HEK293 (cell line): ENCODE measurements at regions not wholly inside any gene's neighbourhood (a gene's known extent, or its start where the extent isn't known, plus 50 kb on each side); places are given as distances from the start of the nearest gene placed in this dataset.

Experiments used
- CTCF ChIA-PET: fragments of 350-600 bp; formaldehyde crosslinking; extraction: SDS; loops from one replicate; lab custom pipeline; 2021; ENCODE audit warnings: antibody characterized with exemption; lab: Yijun Ruan, JAX
- POLR2A ChIA-PET: fragments of 300-600 bp; formaldehyde crosslinking; extraction: SDS; loops from one replicate; lab custom pipeline; 2020; ENCODE audit warnings: antibody characterized with exemption, inconsistent platforms; lab: Yijun Ruan, JAX
- H3K27ac ChIP-seq: fragments of 200-500 bp; sonication (Bioruptor generic); 2 replicates; pipeline ENCODE4 v1.5.1; 2014; ENCODE audit warnings: low read depth, low read length, control low read depth, inconsistent platforms; ENCODE audit errors: extremely low read depth
- H3K36me3 ChIP-seq, 2 experiments: fragments of 200-500 bp in 1 of 2; sonication (Bioruptor generic) in 1 of 2; 1 replicate in 1 of 2; 2 replicates in 1 of 2; pipeline ENCODE4 v1.5.1; 2014 to 2017; ENCODE audit warnings: inconsistent platforms in 2 of 2, low read length in 2 of 2; ENCODE audit not compliant: control insufficient read depth in 2 of 2, insufficient read depth in 1 of 2
- H3K4me1 ChIP-seq: fragments of 200-500 bp; sonication (Bioruptor generic); 2 replicates; pipeline ENCODE4 v1.5.1; 2014; ENCODE audit warnings: mild to moderate bottlenecking, low read length, inconsistent platforms; ENCODE audit not compliant: control insufficient read depth, insufficient read depth
- H3K4me3 ChIP-seq: 2 replicates; pipeline ENCODE4 v1.5.1; 2011; ENCODE audit warnings: low read depth, mild to moderate bottlenecking, control low read depth, low read length, moderate library complexity
- H3K9me3 ChIP-seq: fragments of 200-500 bp; sonication (Bioruptor generic); 2 replicates; pipeline ENCODE4 v1.5.1; 2014; ENCODE audit warnings: low read depth, low read length, inconsistent platforms; ENCODE audit not compliant: control insufficient read depth, insufficient read depth
- GLIS1 ChIP-seq: fragments of 450-650 bp; formaldehyde crosslinking; IDR thresholded peaks from 2 replicates; pipeline ENCODE4 v1.5.1; 2016; ENCODE audit warnings: missing biosample characterization, missing genetic modification characterization
- KLF16 ChIP-seq: fragments of 450-650 bp; formaldehyde crosslinking; IDR thresholded peaks from 2 replicates; pipeline ENCODE4 v1.5.1; 2017; ENCODE audit warnings: missing biosample characterization, missing genetic modification characterization
- SETDB1 ChIP-seq: IDR thresholded peaks from one replicate; pipeline ENCODE4 v1.6.1; 2017; ENCODE audit warnings: mild to moderate bottlenecking, low read length, moderate library complexity, mixed read lengths; ENCODE audit not compliant: insufficient read length
- YY1 ChIP-seq: fragments of 450-650 bp; formaldehyde crosslinking; IDR thresholded peaks from 2 replicates; pipeline ENCODE4 v1.5.1; 2018; ENCODE audit warnings: missing biosample characterization, missing genetic modification characterization
- ZBTB10 ChIP-seq: fragments of 450-650 bp; formaldehyde crosslinking; IDR thresholded peaks from 2 replicates; pipeline ENCODE4 v1.5.1; 2016; ENCODE audit warnings: missing biosample characterization, missing genetic modification characterization
- ZBTB21 ChIP-seq: fragments of 450-650 bp; formaldehyde crosslinking; IDR thresholded peaks from 2 replicates; pipeline ENCODE4 v1.5.1; 2017; ENCODE audit warnings: missing biosample characterization, missing genetic modification characterization
- ZIC2 ChIP-seq: fragments of 450-650 bp; formaldehyde crosslinking; IDR thresholded peaks from 2 replicates; pipeline ENCODE4 v1.5.1; 2016; ENCODE audit warnings: missing biosample characterization, missing genetic modification characterization
- ZNF121 ChIP-seq: fragments of 450-650 bp; formaldehyde crosslinking; IDR thresholded peaks from 2 replicates; pipeline ENCODE4 v1.5.1; 2016; ENCODE audit warnings: missing biosample characterization, missing genetic modification characterization
- ZNF140 ChIP-seq: fragments of 450-650 bp; formaldehyde crosslinking; IDR thresholded peaks from 2 replicates; pipeline ENCODE4 v1.5.1; 2016; ENCODE audit warnings: missing biosample characterization, missing genetic modification characterization
- ZNF146 ChIP-seq: fragments of 450-650 bp; formaldehyde crosslinking; IDR thresholded peaks from 2 replicates; pipeline ENCODE4 v1.5.1; 2016; ENCODE audit warnings: missing biosample characterization, missing genetic modification characterization
- ZNF148 ChIP-seq: fragments of 450-650 bp; formaldehyde crosslinking; IDR thresholded peaks from 2 replicates; pipeline ENCODE4 v1.5.0; 2017; ENCODE audit warnings: missing biosample characterization, missing genetic modification characterization, borderline replicate concordance
- ZNF16 ChIP-seq: fragments of 450-650 bp; formaldehyde crosslinking; IDR thresholded peaks from 2 replicates; pipeline ENCODE4 v1.5.1; 2016; ENCODE audit warnings: low read depth, missing biosample characterization, missing genetic modification characterization
- ZNF248 ChIP-seq: fragments of 450-650 bp; formaldehyde crosslinking; IDR thresholded peaks from 2 replicates; pipeline ENCODE4 v1.5.1; 2017; ENCODE audit warnings: missing biosample characterization, missing genetic modification characterization
- ZNF324 ChIP-seq: fragments of 450-650 bp; formaldehyde crosslinking; IDR thresholded peaks from 2 replicates; pipeline ENCODE4 v1.5.1; 2016; ENCODE audit warnings: missing biosample characterization, missing genetic modification characterization
- ZNF341 ChIP-seq: fragments of 450-650 bp; formaldehyde crosslinking; IDR thresholded peaks from 2 replicates; pipeline ENCODE4; 2016; ENCODE audit warnings: low read depth, missing biosample characterization, missing genetic modification characterization
- ZNF362 ChIP-seq: fragments of 450-650 bp; formaldehyde crosslinking; IDR thresholded peaks from 2 replicates; pipeline ENCODE4 v1.5.1; 2016; ENCODE audit warnings: missing biosample characterization, missing genetic modification characterization
- ZNF398 ChIP-seq: fragments of 450-650 bp; formaldehyde crosslinking; IDR thresholded peaks from 2 replicates; pipeline ENCODE4 v1.5.1; 2017; ENCODE audit warnings: missing biosample characterization, missing genetic modification characterization
- ZNF488 ChIP-seq: fragments of 450-650 bp; formaldehyde crosslinking; IDR thresholded peaks from 2 replicates; pipeline ENCODE4 v1.5.1; 2016; ENCODE audit warnings: missing biosample characterization, missing genetic modification characterization
- ZNF626 ChIP-seq: fragments of 450-650 bp; sonication (Bioruptor Pico); formaldehyde crosslinking; IDR thresholded peaks from 2 replicates; pipeline ENCODE4 v1.5.1; 2018; ENCODE audit warnings: missing biosample characterization, missing genetic modification characterization, inconsistent platforms
- ZNF660 ChIP-seq: fragments of 450-650 bp; IDR thresholded peaks from 2 replicates; pipeline ENCODE4 v1.5.1; 2018; ENCODE audit warnings: missing biosample characterization, mild to moderate bottlenecking, missing genetic modification characterization
- ZNF747 ChIP-seq: fragments of 450-650 bp; formaldehyde crosslinking; IDR thresholded peaks from 2 replicates; pipeline ENCODE4 v1.5.1; 2016; ENCODE audit warnings: missing biosample characterization, missing genetic modification characterization
- ZNF785 ChIP-seq: fragments of 450-650 bp; formaldehyde crosslinking; IDR thresholded peaks from 2 replicates; pipeline ENCODE4 v1.5.1; 2016; ENCODE audit warnings: missing biosample characterization, missing genetic modification characterization

- H3K4me1 ChIP-seq = no peaks in the 10 kb centered on the region
- H3K4me3 ChIP-seq = no peak overlapping the region
- H3K27ac ChIP-seq = no peak overlapping the region
- ChIA-PET CTCF (no interaction called here), POLR2A (no interaction called here)
- no peaks in the 10 kb centered on the region for H3K36me3 ChIP-seq
- no peaks in the 10 kb centered on the region for H3K9me3 ChIP-seq
- TF ChIP-seq GLIS1 (tag by site-specific recombination) (no peak), ZNF148 (tag by site-specific recombination) (no peak), ZNF341 (tag by site-specific recombination) (no peak), ZNF362 (tag by site-specific recombination) (no peak), ZNF626 (tag by site-specific recombination) (no peak), ZNF16 (tag by site-specific recombination) (no peak)
Measured at GRCh38 chr1:70855203-70855602, 192.4 kb downstream of the PTGER3 start.

GRCh38 chr1:70856201-70856600, 191.4 kb downstream of the PTGER3 start:
- POLR2A ChIA-PET = interaction anchor here (0.7 kb wide), 1 partner anchor 252 kb away, joined by 6 read pairs; no protein-coding TSS in a partner anchor
- no peak for TF ChIP-seq ZNF747
- no peak for TF ChIP-seq ZNF140 (tag by site-specific recombination)
- no peak for TF ChIP-seq ZNF785 (tag by site-specific recombination)
- no peak for TF ChIP-seq ZNF488 (tag by site-specific recombination)
- no peak for TF ChIP-seq ZNF146 (tag by site-specific recombination)
- CTCF ChIA-PET = no interaction called here
- Histone ChIP-seq H3K4me1 (no peaks in the 10 kb centered on the region), H3K36me3 (no peaks in the 10 kb centered on the region), H3K9me3 (no peaks in the 10 kb centered on the region), H3K4me3 (no peak overlapping the region), H3K27ac (no peak overlapping the region)

- Histone ChIP-seq H3K9me3 (no peaks in the 10 kb centered on the region), H3K4me3 (no peak overlapping the region), H3K36me3 (no peaks in the 10 kb centered on the region), H3K27ac (no peak overlapping the region), H3K4me1 (no peaks in the 10 kb centered on the region)
- CTCF ChIA-PET = no interaction called here
- TF ChIP-seq SETDB1 = no peak
- TF ChIP-seq ZIC2 (tag by site-specific recombination) = no peak
- no peak for TF ChIP-seq ZNF398
- TF ChIP-seq ZBTB21 (tag by site-specific recombination) = no peak
- TF ChIP-seq ZBTB10 (tag by site-specific recombination) = no peak
- no peak for TF ChIP-seq ZNF324
- TF ChIP-seq KLF16 = no peak
- no peak for TF ChIP-seq GLIS1 (tag by site-specific recombination)
- TF ChIP-seq ZNF248 = no peak
- no peak for TF ChIP-seq YY1 (tag by site-specific recombination)
- TF ChIP-seq ZNF121 = no peak
- TF ChIP-seq ZNF660 (tag by site-specific recombination) = no peak
- POLR2A ChIA-PET = no interaction called here
Measured at GRCh38 chr1:70863239-70863638, 184.4 kb downstream of the PTGER3 start.
